ENCODE measurements at regions not wholly inside any gene's neighbourhood (a gene's known extent, or its start where the extent isn't known, plus 50 kb on each side); places are given as distances from the start of the nearest gene placed in this dataset.

DNA sequence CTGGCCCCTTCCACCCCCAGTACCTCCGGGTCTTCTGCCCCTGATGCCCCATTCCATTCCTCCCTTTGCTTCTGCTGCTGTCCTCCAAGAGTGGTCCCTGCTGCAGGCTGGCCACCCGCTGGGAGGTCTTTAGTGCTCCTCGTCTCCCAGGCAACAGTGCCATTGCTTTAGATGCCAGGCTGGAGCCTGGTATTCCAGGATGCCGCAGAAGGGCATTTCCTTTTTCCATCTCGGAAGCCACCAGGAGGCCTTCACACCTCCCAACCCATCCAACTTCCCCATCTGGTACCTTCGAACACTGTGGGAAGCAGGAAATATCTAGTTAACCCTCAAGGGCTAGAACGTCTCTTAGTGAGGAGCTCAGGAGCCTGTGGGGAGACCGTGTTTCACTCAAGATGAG lies 92.9 kb upstream of the DUSP5 start:
- H3K4me3 ChIP-seq (ENCODE audit: control insufficient read depth, low read depth, low read length): no peak overlapping the region
- no peak for DNase-seq (ENCODE audit: low read depth)
- TF ChIP-seq, protein P1, sequence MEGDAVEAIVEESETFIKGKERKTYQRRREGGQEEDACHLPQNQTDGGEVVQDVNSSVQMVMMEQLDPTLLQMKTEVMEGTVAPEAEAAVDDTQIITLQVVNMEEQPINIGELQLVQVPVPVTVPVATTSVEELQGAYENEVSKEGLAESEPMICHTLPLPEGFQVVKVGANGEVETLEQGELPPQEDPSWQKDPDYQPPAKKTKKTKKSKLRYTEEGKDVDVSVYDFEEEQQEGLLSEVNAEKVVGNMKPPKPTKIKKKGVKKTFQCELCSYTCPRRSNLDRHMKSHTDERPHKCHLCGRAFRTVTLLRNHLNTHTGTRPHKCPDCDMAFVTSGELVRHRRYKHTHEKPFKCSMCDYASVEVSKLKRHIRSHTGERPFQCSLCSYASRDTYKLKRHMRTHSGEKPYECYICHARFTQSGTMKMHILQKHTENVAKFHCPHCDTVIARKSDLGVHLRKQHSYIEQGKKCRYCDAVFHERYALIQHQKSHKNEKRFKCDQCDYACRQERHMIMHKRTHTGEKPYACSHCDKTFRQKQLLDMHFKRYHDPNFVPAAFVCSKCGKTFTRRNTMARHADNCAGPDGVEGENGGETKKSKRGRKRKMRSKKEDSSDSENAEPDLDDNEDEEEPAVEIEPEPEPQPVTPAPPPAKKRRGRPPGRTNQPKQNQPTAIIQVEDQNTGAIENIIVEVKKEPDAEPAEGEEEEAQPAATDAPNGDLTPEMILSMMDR (IDR thresholded peaks at IDR 0.05; ENCODE audit: control insufficient read depth, insufficient read depth, low read depth, low read length, missing control alignments): no peak

DNA sequence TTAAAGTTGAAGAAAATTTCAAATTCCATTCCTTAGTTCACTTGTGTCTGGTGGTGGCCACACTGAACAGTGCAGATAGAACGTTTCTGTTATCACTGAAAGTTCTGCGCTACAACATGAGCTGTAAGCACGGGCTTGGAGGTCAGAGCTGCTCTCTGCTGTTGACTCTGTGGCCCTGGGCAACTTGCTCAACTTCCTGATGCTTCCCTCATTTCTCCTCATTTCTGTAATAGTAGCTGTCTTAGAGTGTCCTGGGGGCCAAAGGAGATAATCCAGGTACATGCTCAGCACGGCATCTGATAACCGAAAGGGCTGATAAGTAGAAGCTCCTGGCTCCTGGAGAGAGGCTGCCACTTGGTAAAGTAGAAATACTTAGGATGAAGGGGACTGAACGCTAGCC lies 92.3 kb upstream of the DUSP5 start:
- no peak overlapping the region for H3K4me3 ChIP-seq (ENCODE audit: control insufficient read depth, low read depth, low read length)
- DNase-seq (ENCODE audit: low read depth): no peak
- TF ChIP-seq, protein P1 (IDR thresholded peaks at IDR 0.05; ENCODE audit: control insufficient read depth, insufficient read depth, low read depth, low read length, missing control alignments): no peak

DNA sequence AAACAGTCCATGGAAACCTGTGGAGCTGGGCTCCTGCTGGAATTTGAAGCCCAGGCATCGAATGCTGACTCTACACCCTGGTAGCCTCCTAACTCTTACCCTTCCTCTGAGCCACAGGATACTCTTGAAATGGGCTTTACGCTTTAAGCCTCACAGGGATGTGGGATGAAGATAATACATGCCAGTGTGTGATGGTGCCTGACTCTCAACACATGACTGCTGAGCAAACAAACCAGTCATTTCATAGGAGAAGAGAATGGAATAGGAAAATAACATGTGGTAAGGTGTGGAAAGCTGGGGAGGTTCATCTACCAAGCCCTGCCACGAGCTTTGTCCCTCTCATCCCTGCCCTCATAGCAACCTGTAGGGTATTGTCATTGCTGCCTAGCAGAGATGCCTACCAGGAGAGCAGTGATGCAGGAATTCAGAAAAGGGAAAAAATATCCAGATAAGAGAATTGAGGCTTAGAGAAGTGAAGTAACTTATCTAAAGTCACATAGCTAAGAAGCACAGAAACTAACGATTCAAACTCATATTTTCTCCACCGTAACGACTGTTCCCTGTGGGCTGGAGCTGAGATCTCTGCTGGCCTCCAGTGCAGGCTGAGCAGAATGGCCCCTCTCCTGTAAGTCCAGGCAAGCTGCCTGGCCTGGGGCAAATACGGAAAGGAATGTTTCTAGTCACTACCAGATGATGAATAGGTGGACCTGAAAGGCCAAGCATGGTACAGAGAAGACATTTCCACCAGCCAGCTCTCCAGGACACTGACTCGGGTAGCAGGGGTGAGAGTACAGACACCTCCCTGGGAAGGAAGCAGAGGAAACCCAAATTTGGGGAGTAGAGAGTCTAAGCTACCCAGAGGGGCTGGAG lies 90.2 kb upstream of the DUSP5 start:
- TF ChIP-seq, protein P1 (IDR thresholded peaks at IDR 0.05; ENCODE audit: control insufficient read depth, insufficient read depth, low read depth, low read length, missing control alignments): no peak
- no peak for DNase-seq (ENCODE audit: low read depth)
- H3K4me3 ChIP-seq (ENCODE audit: control insufficient read depth, low read depth, low read length): no peak overlapping the region

DNA sequence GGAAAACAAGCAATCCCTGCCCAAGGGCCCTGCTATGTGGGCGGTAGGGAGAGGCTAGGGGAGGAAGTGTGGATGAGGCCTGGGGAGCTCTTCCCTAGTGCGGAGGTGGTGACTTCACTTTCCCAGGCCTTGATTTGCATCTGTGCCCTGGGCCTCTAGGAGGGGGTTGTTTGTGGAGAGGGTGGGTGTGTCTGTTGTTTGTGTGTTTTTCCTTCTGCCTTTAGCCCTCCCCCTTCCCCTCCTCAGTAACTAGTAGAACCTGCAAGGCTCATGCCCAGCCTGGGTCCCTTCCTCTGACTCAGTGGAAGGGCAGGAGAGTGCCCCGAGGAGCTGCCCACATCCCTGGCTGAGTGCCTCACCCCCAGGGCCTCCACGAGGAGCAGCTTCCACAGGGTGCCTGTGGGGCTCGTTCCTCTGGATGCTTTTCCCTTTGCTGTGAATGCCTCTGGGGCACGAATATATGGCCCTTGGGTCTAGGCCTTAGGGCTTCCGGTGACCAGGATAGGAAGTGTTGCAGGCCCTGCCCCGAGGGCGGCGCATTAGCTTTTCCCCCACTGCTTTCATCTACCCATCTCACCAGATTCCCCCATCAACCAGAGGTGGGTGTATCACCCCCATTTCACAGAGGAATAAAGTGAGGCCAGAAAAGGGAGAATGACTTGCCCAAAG lies 89.4 kb upstream of the DUSP5 start:
- TF ChIP-seq, protein P1 (IDR thresholded peaks at IDR 0.05; ENCODE audit: control insufficient read depth, insufficient read depth, low read depth, low read length, missing control alignments): no peak
- no peak overlapping the region for H3K4me3 ChIP-seq (ENCODE audit: control insufficient read depth, low read depth, low read length)
- DNase-seq (ENCODE audit: low read depth): no peak

DNA sequence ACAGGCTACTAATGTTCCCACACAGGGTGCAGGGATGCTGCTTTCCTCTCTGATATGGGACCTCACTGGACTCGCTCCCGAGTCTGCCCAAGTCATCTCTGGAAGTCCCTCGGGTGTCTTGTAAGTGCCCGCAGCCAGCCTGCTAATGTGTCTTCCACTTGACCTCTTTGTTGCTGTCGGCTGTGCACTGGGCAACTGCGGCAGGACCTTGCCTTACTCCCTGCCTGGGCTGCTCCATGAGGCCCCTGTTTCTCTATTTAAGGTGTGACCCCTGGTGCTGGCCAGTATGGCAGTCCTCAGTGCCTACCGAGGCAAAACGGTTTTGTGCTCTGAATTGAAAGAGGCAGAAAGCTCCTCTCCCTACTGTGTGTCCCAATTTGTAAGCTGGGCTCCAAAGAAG lies 88.8 kb upstream of the DUSP5 start:
- H3K4me3 ChIP-seq (ENCODE audit: control insufficient read depth, low read depth, low read length): no peak overlapping the region
- no peak for DNase-seq (ENCODE audit: low read depth)
- TF ChIP-seq, protein P1 (IDR thresholded peaks at IDR 0.05; ENCODE audit: control insufficient read depth, insufficient read depth, low read depth, low read length, missing control alignments): no peak

DNA sequence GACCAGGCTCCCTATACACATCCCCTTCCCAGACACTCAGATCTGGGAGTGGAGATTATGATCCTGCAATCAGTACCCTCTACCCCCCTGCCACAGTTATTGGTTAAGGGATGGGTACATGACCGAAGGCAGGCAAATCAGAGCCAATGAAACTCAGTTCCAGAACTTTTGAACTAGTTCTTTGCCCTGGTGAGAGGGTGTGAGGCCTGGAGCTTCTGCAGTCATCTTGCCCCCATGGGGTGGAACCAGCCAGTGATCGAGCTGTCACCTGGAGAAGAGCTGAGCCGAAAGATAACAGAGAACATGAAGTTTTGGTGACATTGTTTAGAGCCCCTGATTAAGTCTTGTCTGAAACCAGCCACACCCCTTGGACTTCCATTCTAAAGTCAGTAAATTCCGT lies 88.2 kb upstream of the DUSP5 start:
- TF ChIP-seq, protein P1 (IDR thresholded peaks at IDR 0.05; ENCODE audit: control insufficient read depth, insufficient read depth, low read depth, low read length, missing control alignments): no peak
- H3K4me3 ChIP-seq (ENCODE audit: control insufficient read depth, low read depth, low read length): no peak overlapping the region
- no peak for DNase-seq (ENCODE audit: low read depth)
